NB4 (cell line): ENCODE measurements at regions not wholly inside any gene's neighbourhood (a gene's known extent, or its start where the extent isn't known, plus 50 kb on each side); places are given as distances from the start of the nearest gene placed in this dataset.

Source experiments
- CTCF ChIP-seq: IDR thresholded peaks from one replicate; pipeline ENCODE4 v1.5.1; 2012; ENCODE audit warnings: low read depth, low read length
- MAX ChIP-seq: IDR thresholded peaks from 2 replicates; pipeline ENCODE4 v1.6.1; 2011; ENCODE audit warnings: low read depth, low read length
- POLR2A ChIP-seq: IDR thresholded peaks from 2 replicates; pipeline ENCODE4 v1.6.1; 2011; ENCODE audit warnings: mild to moderate bottlenecking; ENCODE audit not compliant: insufficient read length; ENCODE audit errors: extremely low read depth

GRCh38 chrX:128728943-128729342, 676.7 kb upstream of the ACTRT1 start:
- TF ChIP-seq POLR2A (no peak), MAX (no peak), CTCF (no peak)
